ENCODE measurements at regions not wholly inside any gene's neighbourhood (a gene's known extent, or its start where the extent isn't known, plus 50 kb on each side); places are given as distances from the start of the nearest gene placed in this dataset.

DNA sequence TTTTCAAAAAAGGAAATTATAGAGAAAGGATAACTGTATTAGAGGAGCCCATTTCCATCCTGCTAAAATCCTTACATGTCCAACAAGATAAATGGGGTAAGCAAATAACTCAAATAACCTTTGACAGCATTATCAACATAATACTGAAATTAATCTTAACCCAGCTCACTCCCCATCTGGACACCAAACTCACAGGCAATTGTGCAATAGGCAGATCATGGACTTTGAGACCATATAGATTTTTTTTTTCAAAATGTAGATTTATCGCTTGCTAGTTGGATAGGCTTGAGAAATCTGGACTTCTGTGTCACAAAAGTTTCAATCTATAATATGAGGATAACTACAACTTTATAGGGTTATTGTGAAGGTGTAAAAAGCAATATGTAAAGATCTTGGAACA, 134.4 kb upstream of the ASCC3 start:
- Histone ChIP-seq H3K79me1 (ENCODE audit: insufficient read depth, low read depth, low read length, poor library complexity, severe bottlenecking) (no peaks in the 10 kb centered on the region), H3K4me2 (ENCODE audit: insufficient read depth, insufficient read length, low read length) (no peak overlapping the region)
- H3K4me1 Mint-ChIP-seq, result no peaks in the 10 kb centered on the region; a peak in 1 of 4 replicates

More for the DNA sequence above, 134.4 kb upstream of the ASCC3 start:
- Histone ChIP-seq H4K91ac (ENCODE audit: insufficient read length, low read depth, low read length) (no peak overlapping the region), H3K79me2 (ENCODE audit: insufficient read depth, low read length) (no peaks in the 10 kb centered on the region), H3K23ac (ENCODE audit: insufficient read length, low read depth, low read length) (no peak overlapping the region), H3K14ac (ENCODE audit: insufficient read depth, low read length) (no peak overlapping the region), H3K18ac (ENCODE audit: insufficient read length, low read depth, low read length) (no peak overlapping the region), H4K20me1 (ENCODE audit: control insufficient read depth, insufficient read depth, insufficient read length) (no peaks in the 10 kb centered on the region), H2AFZ (ENCODE audit: low read length) (no peak overlapping the region), H2BK15ac (ENCODE audit: low read depth, low read length) (no peak overlapping the region), H3K27me3 (ENCODE audit: insufficient read depth, low read length) (no peaks in the 10 kb centered on the region), H3K56ac (ENCODE audit: insufficient read length, low read depth, low read length) (no peak overlapping the region), H3K9me3 (ENCODE audit: control insufficient read depth, low read depth, low read length) (no peaks in the 10 kb centered on the region), H3K27ac (ENCODE audit: insufficient read length, low read depth, low read length) (no peak overlapping the region), H3K9ac (ENCODE audit: extremely low read depth, insufficient read length, low read length) (no peak overlapping the region), H3K23me2 (ENCODE audit: insufficient read length, low read depth, low read length, poor library complexity, severe bottlenecking) (no peaks in the 10 kb centered on the region), H3T11ph (ENCODE audit: low read length) (no peak overlapping the region), H2BK120ac (ENCODE audit: low read depth, low read length, poor library complexity, severe bottlenecking) (no peak overlapping the region), H3K4me1 (ENCODE audit: insufficient read depth, low read length) (no peaks in the 10 kb centered on the region), H2BK12ac (ENCODE audit: insufficient read length, low read depth, low read length) (no peak overlapping the region), H2AK5ac (ENCODE audit: insufficient read length, low read length) (no peak overlapping the region), H4K8ac (replicated peaks; ENCODE audit: insufficient read length, low read depth, low read length) (no peak overlapping the region), H4K5ac (ENCODE audit: insufficient read length, low read depth, low read length) (no peak overlapping the region), H2BK5ac (ENCODE audit: insufficient read length, low read length) (no peak overlapping the region), H2BK20ac (ENCODE audit: low read depth, low read length, poor library complexity, severe bottlenecking) (no peak overlapping the region), H3K4ac (ENCODE audit: low read depth, low read length) (no peak overlapping the region)
- no peak for DNase-seq
- TF ChIP-seq, protein P1, sequence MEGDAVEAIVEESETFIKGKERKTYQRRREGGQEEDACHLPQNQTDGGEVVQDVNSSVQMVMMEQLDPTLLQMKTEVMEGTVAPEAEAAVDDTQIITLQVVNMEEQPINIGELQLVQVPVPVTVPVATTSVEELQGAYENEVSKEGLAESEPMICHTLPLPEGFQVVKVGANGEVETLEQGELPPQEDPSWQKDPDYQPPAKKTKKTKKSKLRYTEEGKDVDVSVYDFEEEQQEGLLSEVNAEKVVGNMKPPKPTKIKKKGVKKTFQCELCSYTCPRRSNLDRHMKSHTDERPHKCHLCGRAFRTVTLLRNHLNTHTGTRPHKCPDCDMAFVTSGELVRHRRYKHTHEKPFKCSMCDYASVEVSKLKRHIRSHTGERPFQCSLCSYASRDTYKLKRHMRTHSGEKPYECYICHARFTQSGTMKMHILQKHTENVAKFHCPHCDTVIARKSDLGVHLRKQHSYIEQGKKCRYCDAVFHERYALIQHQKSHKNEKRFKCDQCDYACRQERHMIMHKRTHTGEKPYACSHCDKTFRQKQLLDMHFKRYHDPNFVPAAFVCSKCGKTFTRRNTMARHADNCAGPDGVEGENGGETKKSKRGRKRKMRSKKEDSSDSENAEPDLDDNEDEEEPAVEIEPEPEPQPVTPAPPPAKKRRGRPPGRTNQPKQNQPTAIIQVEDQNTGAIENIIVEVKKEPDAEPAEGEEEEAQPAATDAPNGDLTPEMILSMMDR (conservative IDR thresholded peaks at IDR 0.05), result no peak
- Mint-ChIP-seq H3K27ac (no peak overlapping the region), H3K9me3 (no peaks in the 10 kb centered on the region), H3K4me3 (no peak overlapping the region), H3K27me3 (ENCODE audit: low read depth) (no peaks in the 10 kb centered on the region), H3K36me3 (ENCODE audit: insufficient read depth in 1 of 3, low read depth in 3 of 3) (no peaks in the 10 kb centered on the region)
- no CpG with 5 or more reads among the region's 1 CpG for WGBS (ENCODE audit: extremely low coverage, insufficient read length, low lambda C conversion rate)

All from H9 (cell line).